ENCODE measurements at regions not wholly inside any gene's neighbourhood (a gene's known extent, or its start where the extent isn't known, plus 50 kb on each side); places are given as distances from the start of the nearest gene placed in this dataset.

- ATAC-seq (ENCODE audit: low read depth) (no peak), DNase-seq (no peak)
- H3K4me2 ChIP-seq (ENCODE audit: low read depth, low read length): no peak overlapping the region
- no peaks in the 10 kb centered on the region for H4K20me1 ChIP-seq (ENCODE audit: insufficient read depth, low read length)
- TF ChIP-seq FOS (IDR thresholded peaks at IDR 0.05; ENCODE audit: low read depth, low read length) (no peak), MAFK (IDR thresholded peaks at IDR 0.05; ENCODE audit: low read depth, low read length) (no peak), MXI1 (IDR thresholded peaks at IDR 0.05; ENCODE audit: borderline replicate concordance, low read depth, low read length) (no peak), CEBPB (IDR thresholded peaks at IDR 0.05; ENCODE audit: low read depth, low read length) (no peak), RCOR1 (IDR thresholded peaks at IDR 0.05; ENCODE audit: insufficient replicate concordance, low read length) (no peak), CTCF (conservative IDR thresholded peaks at IDR 0.05; ENCODE audit: low read depth, low read length) (no peak)
- WGBS, 2 experiments (ENCODE audit: extremely low coverage in 2 of 2, insufficient read length in 1 of 2): 50% methylated on average over 2 of the region's 17 CpGs; no CpG with 5 or more reads in 1 of the 2 experiments
- no peak overlapping the region for H4K91ac ChIP-seq (ENCODE audit: insufficient read depth, low read depth, low read length)
- H2AK5ac ChIP-seq (ENCODE audit: low read depth, low read length): no peak overlapping the region
- no peak overlapping the region for H3K56ac ChIP-seq (ENCODE audit: extremely low read depth, insufficient read depth, low read length)
- no peak overlapping the region for H3K9ac ChIP-seq (ENCODE audit: low read depth, low read length)
- no peak overlapping the region for H4K5ac ChIP-seq (ENCODE audit: low read depth, low read length)
- dilution Hi-C loops (cut with HindIII; ENCODE audit: low sequenced_read_pairs, unreplicated experiment) (no loop called here), in situ Hi-C loops (cut with MboI; ENCODE audit: low sequenced_read_pairs) (no loop called here), intact Hi-C loops (cut with micrococcal nuclease) (no loop called here)
- CTCF ChIA-PET: no interaction called here
- POLR2A ChIA-PET (ENCODE audit: unreplicated experiment): no interaction called here
- H2AK9ac ChIP-seq (replicated peaks; ENCODE audit: low read depth, low read length, poor library complexity): no peak overlapping the region
- H3K4me1 ChIP-seq (ENCODE audit: control insufficient read depth, insufficient read depth, low read length): no peaks in the 10 kb centered on the region
- H3K4me3 ChIP-seq (ENCODE audit: insufficient read depth, low read depth, low read length): no peak overlapping the region
- no peak overlapping the region for H2BK15ac ChIP-seq (ENCODE audit: low read depth, low read length)
- H2AFZ ChIP-seq (replicated peaks; ENCODE audit: low read length, poor library complexity): no peak overlapping the region
- H3K23ac ChIP-seq (ENCODE audit: low read depth, low read length): no peak overlapping the region
- no peak overlapping the region for H4K8ac ChIP-seq (ENCODE audit: low read depth in 2 of 2, low read length in 2 of 2)
- no peaks in the 10 kb centered on the region for H3K27me3 ChIP-seq (ENCODE audit: control insufficient read depth, insufficient read depth, low read length)
- H3K18ac ChIP-seq (ENCODE audit: low read depth, low read length): no peak overlapping the region
- no TSS peak for BruUV-seq (replicated peaks)
- H3K9me3 ChIP-seq (ENCODE audit: control insufficient read depth, insufficient read depth, low read length): peaks cover 20% of the 10 kb centered on the region
- no peak overlapping the region for H3K4ac ChIP-seq (ENCODE audit: low read depth, low read length)
- H3K14ac ChIP-seq (replicated peaks; ENCODE audit: low read depth, low read length): no peak overlapping the region
- H2BK120ac ChIP-seq (ENCODE audit: low read depth, low read length): no peak overlapping the region
- no peaks in the 10 kb centered on the region for H3K9me1 ChIP-seq (ENCODE audit: insufficient read depth, low read length)
- H2BK5ac ChIP-seq (ENCODE audit: low read depth, low read length, poor library complexity, severe bottlenecking): no peak overlapping the region
- no peaks in the 10 kb centered on the region for H3K79me1 ChIP-seq (ENCODE audit: low read depth in 1 of 2, low read length in 2 of 2)
- no peaks in the 10 kb centered on the region for H3K36me3 ChIP-seq (ENCODE audit: control insufficient read depth, insufficient read depth, low read length)
- H3K27ac ChIP-seq (ENCODE audit: insufficient read depth, low read length): no peak overlapping the region
- H2BK20ac ChIP-seq (ENCODE audit: low read depth, low read length): no peak overlapping the region
Observed at GRCh38 chr12:131559517-131560516, 151.1 kb upstream of the SFSWAP start.

Data from IMR-90 (cell line).